ENCODE measurements at regions not wholly inside any gene's neighbourhood (a gene's known extent, or its start where the extent isn't known, plus 50 kb on each side); places are given as distances from the start of the nearest gene placed in this dataset.

DNA sequence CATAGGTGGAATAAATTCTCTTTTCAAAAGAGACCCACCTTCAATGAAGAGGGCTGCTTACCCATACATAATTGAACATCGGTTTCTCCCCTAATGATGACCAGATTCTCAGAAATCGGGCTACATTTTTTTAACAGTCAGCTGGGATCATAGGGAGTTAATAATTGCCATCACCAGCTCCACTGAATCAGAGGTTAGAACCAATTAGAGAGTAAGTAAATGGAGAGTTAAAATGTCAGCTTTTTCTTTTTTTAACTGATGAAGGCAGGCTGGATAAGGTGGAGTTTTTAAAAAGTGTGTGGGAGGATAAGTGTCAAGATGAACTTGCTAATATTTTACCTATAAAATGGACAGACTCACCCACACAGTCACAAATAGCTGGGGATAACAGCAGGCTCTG lies 584.5 kb upstream of the NR3C2 start:
- TF ChIP-seq, protein P1, sequence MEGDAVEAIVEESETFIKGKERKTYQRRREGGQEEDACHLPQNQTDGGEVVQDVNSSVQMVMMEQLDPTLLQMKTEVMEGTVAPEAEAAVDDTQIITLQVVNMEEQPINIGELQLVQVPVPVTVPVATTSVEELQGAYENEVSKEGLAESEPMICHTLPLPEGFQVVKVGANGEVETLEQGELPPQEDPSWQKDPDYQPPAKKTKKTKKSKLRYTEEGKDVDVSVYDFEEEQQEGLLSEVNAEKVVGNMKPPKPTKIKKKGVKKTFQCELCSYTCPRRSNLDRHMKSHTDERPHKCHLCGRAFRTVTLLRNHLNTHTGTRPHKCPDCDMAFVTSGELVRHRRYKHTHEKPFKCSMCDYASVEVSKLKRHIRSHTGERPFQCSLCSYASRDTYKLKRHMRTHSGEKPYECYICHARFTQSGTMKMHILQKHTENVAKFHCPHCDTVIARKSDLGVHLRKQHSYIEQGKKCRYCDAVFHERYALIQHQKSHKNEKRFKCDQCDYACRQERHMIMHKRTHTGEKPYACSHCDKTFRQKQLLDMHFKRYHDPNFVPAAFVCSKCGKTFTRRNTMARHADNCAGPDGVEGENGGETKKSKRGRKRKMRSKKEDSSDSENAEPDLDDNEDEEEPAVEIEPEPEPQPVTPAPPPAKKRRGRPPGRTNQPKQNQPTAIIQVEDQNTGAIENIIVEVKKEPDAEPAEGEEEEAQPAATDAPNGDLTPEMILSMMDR (IDR thresholded peaks at IDR 0.05): no peak
- TF ChIP-seq POLR2AphosphoS5 (IDR thresholded peaks at IDR 0.05; ENCODE audit: insufficient read depth in 1 of 2, low read depth in 1 of 2) (no peak), POLR2A (IDR thresholded peaks at IDR 0.05) (no peak)

Measured in vagina (tissue), 2 donors.